HEK293 (cell line): ENCODE measurements at regions not wholly inside any gene's neighbourhood (a gene's known extent, or its start where the extent isn't known, plus 50 kb on each side); places are given as distances from the start of the nearest gene placed in this dataset.

Experiments used
- CTCF ChIA-PET: fragments of 350-600 bp; formaldehyde crosslinking; extraction: SDS; loops from one replicate; lab custom pipeline; 2021; ENCODE audit warnings: antibody characterized with exemption; lab: Yijun Ruan, JAX
- POLR2A ChIA-PET: fragments of 300-600 bp; formaldehyde crosslinking; extraction: SDS; loops from one replicate; lab custom pipeline; 2020; ENCODE audit warnings: antibody characterized with exemption, inconsistent platforms; lab: Yijun Ruan, JAX
- H3K27ac ChIP-seq: fragments of 200-500 bp; sonication (Bioruptor generic); 2 replicates; pipeline ENCODE4 v1.5.1; 2014; ENCODE audit warnings: low read depth, low read length, control low read depth, inconsistent platforms; ENCODE audit errors: extremely low read depth
- H3K36me3 ChIP-seq, 2 experiments: fragments of 200-500 bp in 1 of 2; sonication (Bioruptor generic) in 1 of 2; 1 replicate in 1 of 2; 2 replicates in 1 of 2; pipeline ENCODE4 v1.5.1; 2014 to 2017; ENCODE audit warnings: inconsistent platforms in 2 of 2, low read length in 2 of 2; ENCODE audit not compliant: control insufficient read depth in 2 of 2, insufficient read depth in 1 of 2
- H3K4me1 ChIP-seq: fragments of 200-500 bp; sonication (Bioruptor generic); 2 replicates; pipeline ENCODE4 v1.5.1; 2014; ENCODE audit warnings: mild to moderate bottlenecking, low read length, inconsistent platforms; ENCODE audit not compliant: control insufficient read depth, insufficient read depth
- H3K4me3 ChIP-seq: 2 replicates; pipeline ENCODE4 v1.5.1; 2011; ENCODE audit warnings: low read depth, mild to moderate bottlenecking, control low read depth, low read length, moderate library complexity
- H3K9me3 ChIP-seq: fragments of 200-500 bp; sonication (Bioruptor generic); 2 replicates; pipeline ENCODE4 v1.5.1; 2014; ENCODE audit warnings: low read depth, low read length, inconsistent platforms; ENCODE audit not compliant: control insufficient read depth, insufficient read depth
- KLF9 ChIP-seq: fragments of 450-650 bp; formaldehyde crosslinking; IDR thresholded peaks from 2 replicates; pipeline ENCODE4 v1.5.1; 2016; ENCODE audit warnings: missing biosample characterization, missing genetic modification characterization, low read depth
- MZF1 ChIP-seq: fragments of 450-650 bp; formaldehyde crosslinking; IDR thresholded peaks from 2 replicates; pipeline ENCODE4 v1.5.1; 2017; ENCODE audit warnings: missing biosample characterization, missing genetic modification characterization, borderline replicate concordance
- ZFHX2 ChIP-seq: fragments of 450-650 bp; formaldehyde crosslinking; conservative IDR thresholded peaks from 2 replicates; pipeline ENCODE4 v1.5.1; 2016; ENCODE audit warnings: missing biosample characterization, missing genetic modification characterization
- ZNF121 ChIP-seq: fragments of 450-650 bp; formaldehyde crosslinking; IDR thresholded peaks from 2 replicates; pipeline ENCODE4 v1.5.1; 2016; ENCODE audit warnings: missing biosample characterization, missing genetic modification characterization
- ZNF132 ChIP-seq: fragments of 450-650 bp; formaldehyde crosslinking; IDR thresholded peaks from 2 replicates; pipeline ENCODE4 v1.5.1; 2017; ENCODE audit warnings: missing biosample characterization, missing genetic modification characterization, borderline replicate concordance
- ZNF140 ChIP-seq: fragments of 450-650 bp; formaldehyde crosslinking; IDR thresholded peaks from 2 replicates; pipeline ENCODE4 v1.5.1; 2016; ENCODE audit warnings: missing biosample characterization, missing genetic modification characterization
- ZNF248 ChIP-seq: fragments of 450-650 bp; formaldehyde crosslinking; IDR thresholded peaks from 2 replicates; pipeline ENCODE4 v1.5.1; 2017; ENCODE audit warnings: missing biosample characterization, missing genetic modification characterization
- ZNF48 ChIP-seq: fragments of 450-650 bp; formaldehyde crosslinking; IDR thresholded peaks from 2 replicates; pipeline ENCODE4 v1.5.1; 2016; ENCODE audit warnings: missing biosample characterization, missing genetic modification characterization
- ZNF544 ChIP-seq: fragments of 450-650 bp; formaldehyde crosslinking; IDR thresholded peaks from 2 replicates; pipeline ENCODE4 v1.5.0; 2017; ENCODE audit warnings: missing biosample characterization, missing genetic modification characterization
- ZNF658 ChIP-seq: fragments of 450-650 bp; formaldehyde crosslinking; IDR thresholded peaks from 2 replicates; pipeline ENCODE4; 2016; ENCODE audit warnings: missing biosample characterization, missing genetic modification characterization
- TF ChIP-seq, protein P1 (sequence below): fragments of 450-650 bp; formaldehyde crosslinking; IDR thresholded peaks from 2 replicates; pipeline ENCODE4 v1.5.1; 2016; ENCODE audit warnings: missing biosample characterization, missing genetic modification characterization, borderline replicate concordance
- TF ChIP-seq, protein P2 (sequence below): fragments of 450-650 bp; formaldehyde crosslinking; IDR thresholded peaks from 2 replicates; pipeline ENCODE4 v1.5.1; 2017; ENCODE audit warnings: missing biosample characterization, missing genetic modification characterization
- TF ChIP-seq, protein P3 (sequence below): fragments of 450-650 bp; formaldehyde crosslinking; IDR thresholded peaks from 2 replicates; pipeline ENCODE4 v1.5.1; 2016; ENCODE audit warnings: missing biosample characterization, missing genetic modification characterization
- TF ChIP-seq, protein P4 (sequence below): fragments of 450-650 bp; formaldehyde crosslinking; IDR thresholded peaks from 2 replicates; pipeline ENCODE4 v1.5.1; 2016; ENCODE audit warnings: missing biosample characterization, missing genetic modification characterization
- TF ChIP-seq, protein P5 (sequence below): fragments of 450-650 bp; formaldehyde crosslinking; IDR thresholded peaks from 2 replicates; pipeline ENCODE4 v1.5.1; 2016; ENCODE audit warnings: missing biosample characterization, missing genetic modification characterization
- TF ChIP-seq, protein P6 (sequence below): fragments of 450-650 bp; formaldehyde crosslinking; conservative IDR thresholded peaks from 2 replicates; pipeline ENCODE4 v1.5.1; 2016; ENCODE audit warnings: low read depth, missing biosample characterization, missing genetic modification characterization
- TF ChIP-seq, protein P7 (sequence below): fragments of 450-650 bp; formaldehyde crosslinking; IDR thresholded peaks from 2 replicates; pipeline ENCODE4 v1.5.1; 2016; ENCODE audit warnings: missing biosample characterization, missing genetic modification characterization

DNA sequence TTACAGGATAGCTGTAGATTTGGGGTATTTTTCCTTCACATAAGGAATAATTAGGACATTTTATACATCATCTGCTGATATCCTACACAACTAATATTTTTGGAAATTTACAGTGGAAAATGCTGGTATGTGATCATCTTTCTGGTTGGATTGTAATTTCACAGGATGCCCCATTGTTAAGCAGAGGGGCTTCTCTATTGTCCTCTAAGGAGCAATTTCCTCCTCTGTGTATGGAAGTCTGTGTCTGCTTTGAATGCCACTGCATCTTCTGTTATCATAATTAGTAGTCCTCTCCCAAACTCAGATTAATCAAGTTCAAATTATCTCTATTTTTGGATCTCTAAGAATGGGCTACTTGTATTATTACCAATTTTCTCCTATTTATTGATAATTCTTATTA, 988.1 kb upstream of the B3GALT2 start:
- Histone ChIP-seq H3K9me3 (no peaks in the 10 kb centered on the region), H3K36me3 (no peaks in the 10 kb centered on the region), H3K27ac (no peak overlapping the region), H3K4me3 (no peak overlapping the region), H3K4me1 (no peaks in the 10 kb centered on the region)
- POLR2A ChIA-PET = no interaction called here
- no peak for TF ChIP-seq ZNF48 (tag by site-specific recombination)
- TF ChIP-seq, protein P1, sequence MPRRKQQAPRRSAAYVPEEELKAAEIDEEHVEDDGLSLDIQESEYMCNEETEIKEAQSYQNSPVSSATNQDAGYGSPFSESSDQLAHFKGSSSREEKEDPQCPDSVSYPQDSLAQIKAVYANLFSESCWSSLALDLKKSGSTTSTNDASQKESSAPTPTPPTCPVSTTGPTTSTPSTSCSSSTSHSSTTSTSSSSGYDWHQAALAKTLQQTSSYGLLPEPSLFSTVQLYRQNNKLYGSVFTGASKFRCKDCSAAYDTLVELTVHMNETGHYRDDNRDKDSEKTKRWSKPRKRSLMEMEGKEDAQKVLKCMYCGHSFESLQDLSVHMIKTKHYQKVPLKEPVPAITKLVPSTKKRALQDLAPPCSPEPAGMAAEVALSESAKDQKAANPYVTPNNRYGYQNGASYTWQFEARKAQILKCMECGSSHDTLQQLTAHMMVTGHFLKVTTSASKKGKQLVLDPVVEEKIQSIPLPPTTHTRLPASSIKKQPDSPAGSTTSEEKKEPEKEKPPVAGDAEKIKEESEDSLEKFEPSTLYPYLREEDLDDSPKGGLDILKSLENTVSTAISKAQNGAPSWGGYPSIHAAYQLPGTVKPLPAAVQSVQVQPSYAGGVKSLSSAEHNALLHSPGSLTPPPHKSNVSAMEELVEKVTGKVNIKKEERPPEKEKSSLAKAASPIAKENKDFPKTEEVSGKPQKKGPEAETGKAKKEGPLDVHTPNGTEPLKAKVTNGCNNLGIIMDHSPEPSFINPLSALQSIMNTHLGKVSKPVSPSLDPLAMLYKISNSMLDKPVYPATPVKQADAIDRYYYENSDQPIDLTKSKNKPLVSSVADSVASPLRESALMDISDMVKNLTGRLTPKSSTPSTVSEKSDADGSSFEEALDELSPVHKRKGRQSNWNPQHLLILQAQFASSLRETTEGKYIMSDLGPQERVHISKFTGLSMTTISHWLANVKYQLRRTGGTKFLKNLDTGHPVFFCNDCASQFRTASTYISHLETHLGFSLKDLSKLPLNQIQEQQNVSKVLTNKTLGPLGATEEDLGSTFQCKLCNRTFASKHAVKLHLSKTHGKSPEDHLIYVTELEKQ (tag by site-specific recombination) = no peak
- TF ChIP-seq ZNF248 (tag by site-specific recombination) = no peak
- TF ChIP-seq ZNF658 (tag by site-specific recombination) = no peak
- no peak for TF ChIP-seq ZNF140
- TF ChIP-seq ZNF132 = no peak
- TF ChIP-seq, protein P2, sequence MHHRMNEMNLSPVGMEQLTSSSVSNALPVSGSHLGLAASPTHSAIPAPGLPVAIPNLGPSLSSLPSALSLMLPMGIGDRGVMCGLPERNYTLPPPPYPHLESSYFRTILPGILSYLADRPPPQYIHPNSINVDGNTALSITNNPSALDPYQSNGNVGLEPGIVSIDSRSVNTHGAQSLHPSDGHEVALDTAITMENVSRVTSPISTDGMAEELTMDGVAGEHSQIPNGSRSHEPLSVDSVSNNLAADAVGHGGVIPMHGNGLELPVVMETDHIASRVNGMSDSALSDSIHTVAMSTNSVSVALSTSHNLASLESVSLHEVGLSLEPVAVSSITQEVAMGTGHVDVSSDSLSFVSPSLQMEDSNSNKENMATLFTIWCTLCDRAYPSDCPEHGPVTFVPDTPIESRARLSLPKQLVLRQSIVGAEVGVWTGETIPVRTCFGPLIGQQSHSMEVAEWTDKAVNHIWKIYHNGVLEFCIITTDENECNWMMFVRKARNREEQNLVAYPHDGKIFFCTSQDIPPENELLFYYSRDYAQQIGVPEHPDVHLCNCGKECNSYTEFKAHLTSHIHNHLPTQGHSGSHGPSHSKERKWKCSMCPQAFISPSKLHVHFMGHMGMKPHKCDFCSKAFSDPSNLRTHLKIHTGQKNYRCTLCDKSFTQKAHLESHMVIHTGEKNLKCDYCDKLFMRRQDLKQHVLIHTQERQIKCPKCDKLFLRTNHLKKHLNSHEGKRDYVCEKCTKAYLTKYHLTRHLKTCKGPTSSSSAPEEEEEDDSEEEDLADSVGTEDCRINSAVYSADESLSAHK = no peak
- CTCF ChIA-PET = no interaction called here

DNA sequence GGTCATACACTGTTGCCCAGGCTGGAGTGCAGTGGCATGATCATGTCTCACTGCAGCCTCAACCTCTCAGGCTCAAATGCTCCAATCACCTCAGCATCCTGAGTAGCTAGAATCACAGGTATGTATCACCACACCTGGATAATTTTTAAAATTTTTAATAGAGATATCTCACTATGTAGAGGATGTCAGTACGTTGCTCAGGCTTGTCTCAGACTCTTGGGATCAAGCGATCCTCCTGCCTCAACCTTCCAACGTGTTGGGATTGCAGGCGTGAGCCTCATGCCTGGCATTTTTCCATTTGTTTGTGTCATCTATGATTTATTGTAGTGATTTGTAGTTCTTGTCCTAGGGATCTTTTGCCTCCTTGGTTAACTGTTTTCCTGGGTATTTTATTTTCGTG, 985.2 kb upstream of the B3GALT2 start:
- CTCF ChIA-PET = no interaction called here
- Histone ChIP-seq H3K27ac (no peak overlapping the region), H3K4me1 (no peaks in the 10 kb centered on the region), H3K4me3 (no peak overlapping the region), H3K36me3 (no peaks in the 10 kb centered on the region), H3K9me3 (no peaks in the 10 kb centered on the region)
- POLR2A ChIA-PET = no interaction called here
- TF ChIP-seq, protein P3, sequence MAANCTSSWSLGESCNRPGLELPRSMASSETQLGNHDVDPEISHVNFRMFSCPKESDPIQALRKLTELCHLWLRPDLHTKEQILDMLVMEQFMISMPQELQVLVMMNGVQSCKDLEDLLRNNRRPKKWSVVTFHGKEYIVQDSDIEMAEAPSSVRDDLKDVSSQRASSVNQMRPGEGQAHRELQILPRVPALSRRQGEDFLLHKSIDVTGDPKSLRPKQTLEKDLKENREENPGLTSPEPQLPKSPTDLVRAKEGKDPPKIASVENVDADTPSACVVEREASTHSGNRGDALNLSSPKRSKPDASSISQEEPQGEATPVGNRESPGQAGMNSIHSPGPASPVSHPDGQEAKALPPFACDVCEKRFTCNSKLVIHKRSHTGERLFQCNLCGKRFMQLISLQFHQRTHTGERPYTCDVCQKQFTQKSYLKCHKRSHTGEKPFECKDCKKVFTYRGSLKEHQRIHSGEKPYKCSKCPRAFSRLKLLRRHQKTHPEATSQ (tag by site-specific recombination) = no peak
- TF ChIP-seq, protein P4, sequence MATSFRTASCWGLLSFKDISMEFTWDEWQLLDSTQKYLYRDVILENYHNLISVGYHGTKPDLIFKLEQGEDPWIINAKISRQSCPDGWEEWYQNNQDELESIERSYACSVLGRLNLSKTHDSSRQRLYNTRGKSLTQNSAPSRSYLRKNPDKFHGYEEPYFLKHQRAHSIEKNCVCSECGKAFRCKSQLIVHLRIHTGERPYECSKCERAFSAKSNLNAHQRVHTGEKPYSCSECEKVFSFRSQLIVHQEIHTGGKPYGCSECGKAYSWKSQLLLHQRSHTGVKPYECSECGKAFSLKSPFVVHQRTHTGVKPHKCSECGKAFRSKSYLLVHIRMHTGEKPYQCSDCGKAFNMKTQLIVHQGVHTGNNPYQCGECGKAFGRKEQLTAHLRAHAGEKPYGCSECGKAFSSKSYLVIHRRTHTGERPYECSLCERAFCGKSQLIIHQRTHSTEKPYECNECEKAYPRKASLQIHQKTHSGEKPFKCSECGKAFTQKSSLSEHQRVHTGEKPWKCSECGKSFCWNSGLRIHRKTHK = no peak
- TF ChIP-seq, protein P5, sequence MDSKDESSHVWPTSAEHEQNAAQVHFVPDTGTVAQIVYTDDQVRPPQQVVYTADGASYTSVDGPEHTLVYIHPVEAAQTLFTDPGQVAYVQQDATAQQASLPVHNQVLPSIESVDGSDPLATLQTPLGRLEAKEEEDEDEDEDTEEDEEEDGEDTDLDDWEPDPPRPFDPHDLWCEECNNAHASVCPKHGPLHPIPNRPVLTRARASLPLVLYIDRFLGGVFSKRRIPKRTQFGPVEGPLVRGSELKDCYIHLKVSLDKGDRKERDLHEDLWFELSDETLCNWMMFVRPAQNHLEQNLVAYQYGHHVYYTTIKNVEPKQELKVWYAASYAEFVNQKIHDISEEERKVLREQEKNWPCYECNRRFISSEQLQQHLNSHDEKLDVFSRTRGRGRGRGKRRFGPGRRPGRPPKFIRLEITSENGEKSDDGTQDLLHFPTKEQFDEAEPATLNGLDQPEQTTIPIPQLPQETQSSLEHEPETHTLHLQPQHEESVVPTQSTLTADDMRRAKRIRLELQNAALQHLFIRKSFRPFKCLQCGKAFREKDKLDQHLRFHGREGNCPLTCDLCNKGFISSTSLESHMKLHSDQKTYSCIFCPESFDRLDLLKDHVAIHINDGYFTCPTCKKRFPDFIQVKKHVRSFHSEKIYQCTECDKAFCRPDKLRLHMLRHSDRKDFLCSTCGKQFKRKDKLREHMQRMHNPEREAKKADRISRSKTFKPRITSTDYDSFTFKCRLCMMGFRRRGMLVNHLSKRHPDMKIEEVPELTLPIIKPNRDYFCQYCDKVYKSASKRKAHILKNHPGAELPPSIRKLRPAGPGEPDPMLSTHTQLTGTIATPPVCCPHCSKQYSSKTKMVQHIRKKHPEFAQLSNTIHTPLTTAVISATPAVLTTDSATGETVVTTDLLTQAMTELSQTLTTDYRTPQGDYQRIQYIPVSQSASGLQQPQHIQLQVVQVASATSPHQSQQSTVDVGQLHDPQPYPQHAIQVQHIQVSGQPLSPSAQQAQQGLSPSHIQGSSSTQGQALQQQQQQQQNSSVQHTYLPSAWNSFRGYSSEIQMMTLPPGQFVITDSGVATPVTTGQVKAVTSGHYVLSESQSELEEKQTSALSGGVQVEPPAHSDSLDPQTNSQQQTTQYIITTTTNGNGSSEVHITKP (tag by site-specific recombination) = no peak
- TF ChIP-seq, protein P6, sequence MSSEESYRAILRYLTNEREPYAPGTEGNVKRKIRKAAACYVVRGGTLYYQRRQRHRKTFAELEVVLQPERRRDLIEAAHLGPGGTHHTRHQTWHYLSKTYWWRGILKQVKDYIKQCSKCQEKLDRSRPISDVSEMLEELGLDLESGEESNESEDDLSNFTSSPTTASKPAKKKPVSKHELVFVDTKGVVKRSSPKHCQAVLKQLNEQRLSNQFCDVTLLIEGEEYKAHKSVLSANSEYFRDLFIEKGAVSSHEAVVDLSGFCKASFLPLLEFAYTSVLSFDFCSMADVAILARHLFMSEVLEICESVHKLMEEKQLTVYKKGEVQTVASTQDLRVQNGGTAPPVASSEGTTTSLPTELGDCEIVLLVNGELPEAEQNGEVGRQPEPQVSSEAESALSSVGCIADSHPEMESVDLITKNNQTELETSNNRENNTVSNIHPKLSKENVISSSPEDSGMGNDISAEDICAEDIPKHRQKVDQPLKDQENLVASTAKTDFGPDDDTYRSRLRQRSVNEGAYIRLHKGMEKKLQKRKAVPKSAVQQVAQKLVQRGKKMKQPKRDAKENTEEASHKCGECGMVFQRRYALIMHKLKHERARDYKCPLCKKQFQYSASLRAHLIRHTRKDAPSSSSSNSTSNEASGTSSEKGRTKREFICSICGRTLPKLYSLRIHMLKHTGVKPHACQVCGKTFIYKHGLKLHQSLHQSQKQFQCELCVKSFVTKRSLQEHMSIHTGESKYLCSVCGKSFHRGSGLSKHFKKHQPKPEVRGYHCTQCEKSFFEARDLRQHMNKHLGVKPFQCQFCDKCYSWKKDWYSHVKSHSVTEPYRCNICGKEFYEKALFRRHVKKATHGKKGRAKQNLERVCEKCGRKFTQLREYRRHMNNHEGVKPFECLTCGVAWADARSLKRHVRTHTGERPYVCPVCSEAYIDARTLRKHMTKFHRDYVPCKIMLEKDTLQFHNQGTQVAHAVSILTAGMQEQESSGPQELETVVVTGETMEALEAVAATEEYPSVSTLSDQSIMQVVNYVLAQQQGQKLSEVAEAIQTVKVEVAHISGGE (tag by site-specific recombination) = no peak
- TF ChIP-seq ZNF544 (tag by site-specific recombination) (no peak), MZF1 (tag by site-specific recombination) (no peak), KLF9 (no peak), ZNF121 (tag by site-specific recombination) (no peak), ZFHX2 (tag by site-specific recombination) (no peak)
- TF ChIP-seq, protein P7, sequence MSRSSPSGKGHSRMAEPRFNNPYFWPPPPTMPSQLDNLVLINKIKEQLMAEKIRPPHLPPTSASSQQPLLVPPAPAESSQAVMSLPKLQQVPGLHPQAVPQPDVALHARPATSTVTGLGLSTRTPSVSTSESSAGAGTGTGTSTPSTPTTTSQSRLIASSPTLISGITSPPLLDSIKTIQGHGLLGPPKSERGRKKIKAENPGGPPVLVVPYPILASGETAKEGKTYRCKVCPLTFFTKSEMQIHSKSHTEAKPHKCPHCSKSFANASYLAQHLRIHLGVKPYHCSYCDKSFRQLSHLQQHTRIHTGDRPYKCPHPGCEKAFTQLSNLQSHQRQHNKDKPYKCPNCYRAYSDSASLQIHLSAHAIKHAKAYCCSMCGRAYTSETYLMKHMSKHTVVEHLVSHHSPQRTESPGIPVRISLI = no peak
